ENCODE measurements at regions not wholly inside any gene's neighbourhood (a gene's known extent, or its start where the extent isn't known, plus 50 kb on each side); places are given as distances from the start of the nearest gene placed in this dataset.

DNA sequence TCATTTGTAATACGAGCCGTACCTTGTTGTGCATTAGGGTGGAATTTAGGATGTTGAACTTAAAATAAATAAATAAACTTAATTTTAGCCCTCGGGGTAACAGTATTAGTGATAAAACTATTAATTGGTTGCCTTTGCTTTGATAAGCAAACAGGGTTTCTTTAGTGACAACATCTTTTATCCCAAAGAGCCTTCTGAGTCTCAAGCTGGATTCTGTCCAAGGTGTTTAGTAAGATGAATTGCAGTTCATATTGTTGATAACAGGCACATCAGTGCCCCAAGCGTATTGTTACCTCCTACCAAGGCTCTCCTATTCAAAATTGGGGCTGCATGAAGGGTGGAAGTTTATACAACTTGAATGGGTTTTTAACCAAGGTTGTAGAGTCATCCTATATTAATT, 144.4 kb upstream of the CELF2 start:
- Histone ChIP-seq H3K36me3 (ENCODE audit: insufficient read depth, low read length) (no peaks in the 10 kb centered on the region), H2AFZ (ENCODE audit: low read length) (no peak overlapping the region), H3K4me1 (ENCODE audit: low read length) (peaks cover 4% of the 10 kb centered on the region; the same call in 1 of the 2 replicates), H3K27ac (ENCODE audit: low read length) (no peak overlapping the region), H3K9me2 (replicated peaks; ENCODE audit: insufficient read depth, low read length) (no peaks in the 10 kb centered on the region), H3K27me3 (ENCODE audit: low read length) (no peaks in the 10 kb centered on the region), H3K9ac (ENCODE audit: low read length) (no peak overlapping the region), H3K4me3 (ENCODE audit: low read length) (no peak overlapping the region), H3K9me3 (ENCODE audit: low read length) (no peaks in the 10 kb centered on the region), H3K79me2 (ENCODE audit: low read length) (no peaks in the 10 kb centered on the region), H3K4me2 (ENCODE audit: low read depth, low read length, poor library complexity, severe bottlenecking) (no peak overlapping the region), H4K20me1 (ENCODE audit: insufficient read depth, low read depth, low read length) (no peaks in the 10 kb centered on the region)
- no peak for DNase-seq

DNA sequence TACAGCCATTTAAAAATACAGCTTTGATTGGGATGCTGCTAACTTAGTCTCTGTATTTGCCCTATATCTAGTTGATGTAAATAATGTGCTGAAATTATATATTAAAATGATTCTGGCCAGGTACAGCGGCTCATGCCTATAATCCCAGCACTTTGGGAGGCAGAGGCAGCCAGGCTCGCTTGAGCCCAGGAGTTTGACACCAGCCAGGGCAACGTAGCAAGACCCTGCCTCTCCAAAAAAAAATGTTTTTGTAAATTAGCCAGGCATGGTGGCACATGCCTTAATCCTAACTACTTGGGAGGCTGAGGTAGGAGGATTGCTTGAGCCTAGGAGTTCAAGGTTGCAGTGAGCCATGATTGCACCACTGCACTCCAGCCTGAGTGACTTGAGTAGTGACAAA, 143.8 kb upstream of the CELF2 start:
- Histone ChIP-seq H3K9me3 (ENCODE audit: low read length) (no peaks in the 10 kb centered on the region), H3K27ac (ENCODE audit: low read length) (no peak overlapping the region), H3K9me2 (replicated peaks; ENCODE audit: insufficient read depth, low read length) (no peaks in the 10 kb centered on the region), H3K4me1 (ENCODE audit: low read length) (peaks cover 4% of the 10 kb centered on the region; the same call in 1 of the 2 replicates), H3K27me3 (ENCODE audit: low read length) (no peaks in the 10 kb centered on the region), H3K79me2 (ENCODE audit: low read length) (no peaks in the 10 kb centered on the region), H4K20me1 (ENCODE audit: insufficient read depth, low read depth, low read length) (no peaks in the 10 kb centered on the region), H3K36me3 (ENCODE audit: insufficient read depth, low read length) (no peaks in the 10 kb centered on the region), H3K4me2 (ENCODE audit: low read depth, low read length, poor library complexity, severe bottlenecking) (no peak overlapping the region), H3K9ac (ENCODE audit: low read length) (no peak overlapping the region), H2AFZ (ENCODE audit: low read length) (no peak overlapping the region), H3K4me3 (ENCODE audit: low read length) (no peak overlapping the region)
- DNase-seq, result no peak

DNA sequence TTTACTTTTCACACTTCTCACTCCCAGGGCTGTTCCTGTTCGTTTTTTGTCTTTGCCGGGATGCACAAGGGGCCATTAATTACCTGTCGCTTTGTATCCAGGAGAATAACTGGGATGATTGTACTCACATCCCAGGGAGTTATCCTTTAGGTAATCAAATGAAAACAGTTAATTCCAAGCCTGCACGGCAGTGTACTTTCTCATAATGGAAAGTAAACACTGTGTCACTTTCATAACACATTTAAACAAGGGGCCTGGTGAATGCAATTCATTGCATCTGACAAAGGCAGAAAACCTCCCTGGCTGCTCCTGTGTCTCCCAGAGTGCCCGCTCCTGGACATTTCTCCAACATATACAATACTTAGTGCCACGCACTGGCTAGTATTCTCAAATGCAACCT, 138.7 kb upstream of the CELF2 start:
- no peaks in the 10 kb centered on the region for H3K27me3 ChIP-seq (ENCODE audit: low read length)
- no peak overlapping the region for H2AFZ ChIP-seq (ENCODE audit: low read length)
- no peaks in the 10 kb centered on the region for H4K20me1 ChIP-seq (ENCODE audit: insufficient read depth, low read depth, low read length)
- no peak overlapping the region for H3K27ac ChIP-seq (ENCODE audit: low read length)
- no peak overlapping the region for H3K4me2 ChIP-seq (ENCODE audit: low read depth, low read length, poor library complexity, severe bottlenecking)
- H3K4me3 ChIP-seq (ENCODE audit: low read length), result no peak overlapping the region
- no peaks in the 10 kb centered on the region for H3K9me2 ChIP-seq (replicated peaks; ENCODE audit: insufficient read depth, low read length)
- DNase-seq, result no peak
- H3K9ac ChIP-seq (ENCODE audit: low read length), result no peak overlapping the region
- H3K9me3 ChIP-seq (ENCODE audit: low read length), result peaks cover 1% of the 10 kb centered on the region
- no peaks in the 10 kb centered on the region for H3K4me1 ChIP-seq (ENCODE audit: low read length)
- H3K36me3 ChIP-seq (ENCODE audit: insufficient read depth, low read length), result no peaks in the 10 kb centered on the region
- H3K79me2 ChIP-seq (ENCODE audit: low read length), result no peaks in the 10 kb centered on the region

DNA sequence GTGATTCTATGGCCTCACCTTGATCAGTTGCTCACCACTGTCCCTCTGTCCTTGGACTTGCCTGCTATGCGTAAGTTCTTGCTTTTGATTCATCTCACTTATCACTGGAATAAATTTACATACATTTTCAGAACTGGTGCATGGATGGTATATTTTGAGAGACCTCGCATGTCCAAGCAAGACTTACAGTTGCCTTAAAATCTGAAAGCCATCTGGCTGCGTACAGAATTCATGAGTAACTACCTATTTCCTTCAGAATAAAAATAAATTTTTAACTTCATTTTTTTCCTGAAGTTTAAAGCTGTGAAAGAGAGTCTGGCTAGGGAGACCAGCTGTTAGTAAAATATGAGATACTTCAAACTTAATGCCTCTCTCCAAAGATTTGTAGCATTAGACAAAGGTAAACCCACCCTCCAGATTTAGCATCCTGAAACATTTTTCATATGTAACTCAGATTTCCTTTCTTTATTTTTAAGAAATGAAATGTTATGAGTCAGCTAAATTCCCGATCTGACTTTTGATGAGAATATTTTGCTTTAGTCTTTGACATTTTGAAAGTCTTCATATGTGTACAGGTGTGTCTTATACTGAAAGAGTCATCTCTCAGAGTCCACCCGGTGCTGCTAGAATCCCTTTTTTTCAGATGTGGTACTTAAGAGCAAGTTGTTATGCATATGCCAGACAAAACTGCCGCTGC, 136.4 kb upstream of the CELF2 start:
- H3K36me3 ChIP-seq (ENCODE audit: insufficient read depth, low read length), result no peaks in the 10 kb centered on the region
- no peaks in the 10 kb centered on the region for H3K9me2 ChIP-seq (replicated peaks; ENCODE audit: insufficient read depth, low read length)
- no peak overlapping the region for H3K27ac ChIP-seq (ENCODE audit: low read length)
- H3K4me2 ChIP-seq (ENCODE audit: low read depth, low read length, poor library complexity, severe bottlenecking), result no peak overlapping the region
- DNase-seq, result no peak
- no peaks in the 10 kb centered on the region; the same call in 1 of the 2 replicates for H3K27me3 ChIP-seq (ENCODE audit: low read length)
- no peaks in the 10 kb centered on the region for H3K4me1 ChIP-seq (ENCODE audit: low read length)
- H3K9ac ChIP-seq (ENCODE audit: low read length), result no peak overlapping the region
- H4K20me1 ChIP-seq (ENCODE audit: insufficient read depth, low read depth, low read length), result no peaks in the 10 kb centered on the region
- H2AFZ ChIP-seq (ENCODE audit: low read length), result no peak overlapping the region
- H3K9me3 ChIP-seq (ENCODE audit: low read length), result peaks cover 8% of the 10 kb centered on the region
- no peaks in the 10 kb centered on the region for H3K79me2 ChIP-seq (ENCODE audit: low read length)
- H3K4me3 ChIP-seq (ENCODE audit: low read length), result no peak overlapping the region

DNA sequence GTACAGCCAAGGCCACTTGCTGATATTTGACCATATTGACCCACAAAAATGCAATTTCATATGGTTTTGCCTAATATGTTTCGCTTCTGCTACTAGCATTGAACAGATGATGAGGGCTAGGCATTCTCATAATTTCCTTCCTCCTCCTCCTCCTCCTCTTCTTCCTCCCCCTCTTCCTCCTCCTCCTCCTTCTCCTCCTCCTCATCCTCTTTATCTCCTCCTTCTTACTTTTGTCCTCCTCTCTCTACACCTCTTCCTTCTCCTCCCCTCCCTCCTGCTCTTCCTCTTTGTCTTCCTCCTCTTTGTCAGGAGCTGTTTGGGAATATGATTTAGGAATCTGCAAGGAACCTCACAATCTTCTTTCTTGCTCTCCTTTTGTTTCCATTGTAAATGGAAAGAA, 133.9 kb upstream of the CELF2 start:
- H4K20me1 ChIP-seq (ENCODE audit: insufficient read depth, low read depth, low read length), result no peaks in the 10 kb centered on the region
- H3K27me3 ChIP-seq (ENCODE audit: low read length), result no peaks in the 10 kb centered on the region; the same call in 1 of the 2 replicates
- H3K4me1 ChIP-seq (ENCODE audit: low read length), result 0 out of 2 replicates have a peak, but pooled peaks cover under 1% of the 10 kb centered on the region
- no peaks in the 10 kb centered on the region for H3K36me3 ChIP-seq (ENCODE audit: insufficient read depth, low read length)
- DNase-seq, result no peak
- H3K79me2 ChIP-seq (ENCODE audit: low read length), result no peaks in the 10 kb centered on the region
- no peak overlapping the region for H2AFZ ChIP-seq (ENCODE audit: low read length)
- H3K9me3 ChIP-seq (ENCODE audit: low read length), result peaks cover 8% of the 10 kb centered on the region
- H3K4me3 ChIP-seq (ENCODE audit: low read length), result no peak overlapping the region
- no peak overlapping the region for H3K4me2 ChIP-seq (ENCODE audit: low read depth, low read length, poor library complexity, severe bottlenecking)
- no peak overlapping the region for H3K9ac ChIP-seq (ENCODE audit: low read length)
- no peak overlapping the region for H3K27ac ChIP-seq (ENCODE audit: low read length)
- no peaks in the 10 kb centered on the region for H3K9me2 ChIP-seq (replicated peaks; ENCODE audit: insufficient read depth, low read length)

DNA sequence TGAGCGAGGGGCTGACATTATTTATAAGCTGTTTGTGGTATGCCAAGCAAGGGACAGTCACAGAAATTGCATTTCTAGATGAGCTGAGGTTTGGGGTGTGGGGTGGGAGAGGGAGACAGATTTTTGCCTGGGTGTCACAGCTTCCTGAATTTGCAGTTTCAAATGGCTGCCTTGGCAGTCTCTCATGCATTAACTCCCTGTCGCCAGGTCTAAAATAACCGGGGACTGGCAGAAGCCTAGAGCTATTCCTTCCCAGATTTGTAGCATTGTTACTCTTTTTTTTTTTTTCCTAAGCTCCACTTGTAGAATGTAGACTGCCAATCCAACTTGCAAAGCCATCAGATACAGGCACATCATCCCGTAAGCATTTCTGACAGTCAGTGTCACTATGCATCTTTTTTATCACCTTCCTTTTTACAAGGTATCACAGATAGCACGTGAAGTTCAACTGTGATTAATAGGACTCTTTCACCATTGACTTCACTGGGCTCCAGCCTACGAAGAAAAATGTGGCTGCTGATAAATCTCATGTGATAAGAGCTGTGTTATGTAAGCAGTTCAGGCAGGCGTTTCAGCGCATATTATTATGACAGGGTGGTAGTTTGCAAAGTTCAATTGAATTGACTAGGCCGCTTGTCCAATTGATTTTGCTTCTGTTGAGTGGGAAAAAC, 130.7 kb upstream of the CELF2 start:
- H3K4me2 ChIP-seq (ENCODE audit: low read depth, low read length, poor library complexity, severe bottlenecking), result no peak overlapping the region
- no peak overlapping the region for H3K27ac ChIP-seq (ENCODE audit: low read length)
- H3K9me3 ChIP-seq (ENCODE audit: low read length), result peaks cover 8% of the 10 kb centered on the region
- H2AFZ ChIP-seq (ENCODE audit: low read length), result no peak overlapping the region
- no peaks in the 10 kb centered on the region for H3K9me2 ChIP-seq (replicated peaks; ENCODE audit: insufficient read depth, low read length)
- no peaks in the 10 kb centered on the region for H3K79me2 ChIP-seq (ENCODE audit: low read length)
- H4K20me1 ChIP-seq (ENCODE audit: insufficient read depth, low read depth, low read length), result no peaks in the 10 kb centered on the region
- no peak overlapping the region for H3K4me3 ChIP-seq (ENCODE audit: low read length)
- H3K36me3 ChIP-seq (ENCODE audit: insufficient read depth, low read length), result no peaks in the 10 kb centered on the region
- no peaks in the 10 kb centered on the region; the same call in 1 of the 2 replicates for H3K27me3 ChIP-seq (ENCODE audit: low read length)
- 0 out of 2 replicates have a peak, but pooled peaks cover 6% of the 10 kb centered on the region for H3K4me1 ChIP-seq (ENCODE audit: low read length)
- DNase-seq, result no peak
- no peak overlapping the region for H3K9ac ChIP-seq (ENCODE audit: low read length)

DNA sequence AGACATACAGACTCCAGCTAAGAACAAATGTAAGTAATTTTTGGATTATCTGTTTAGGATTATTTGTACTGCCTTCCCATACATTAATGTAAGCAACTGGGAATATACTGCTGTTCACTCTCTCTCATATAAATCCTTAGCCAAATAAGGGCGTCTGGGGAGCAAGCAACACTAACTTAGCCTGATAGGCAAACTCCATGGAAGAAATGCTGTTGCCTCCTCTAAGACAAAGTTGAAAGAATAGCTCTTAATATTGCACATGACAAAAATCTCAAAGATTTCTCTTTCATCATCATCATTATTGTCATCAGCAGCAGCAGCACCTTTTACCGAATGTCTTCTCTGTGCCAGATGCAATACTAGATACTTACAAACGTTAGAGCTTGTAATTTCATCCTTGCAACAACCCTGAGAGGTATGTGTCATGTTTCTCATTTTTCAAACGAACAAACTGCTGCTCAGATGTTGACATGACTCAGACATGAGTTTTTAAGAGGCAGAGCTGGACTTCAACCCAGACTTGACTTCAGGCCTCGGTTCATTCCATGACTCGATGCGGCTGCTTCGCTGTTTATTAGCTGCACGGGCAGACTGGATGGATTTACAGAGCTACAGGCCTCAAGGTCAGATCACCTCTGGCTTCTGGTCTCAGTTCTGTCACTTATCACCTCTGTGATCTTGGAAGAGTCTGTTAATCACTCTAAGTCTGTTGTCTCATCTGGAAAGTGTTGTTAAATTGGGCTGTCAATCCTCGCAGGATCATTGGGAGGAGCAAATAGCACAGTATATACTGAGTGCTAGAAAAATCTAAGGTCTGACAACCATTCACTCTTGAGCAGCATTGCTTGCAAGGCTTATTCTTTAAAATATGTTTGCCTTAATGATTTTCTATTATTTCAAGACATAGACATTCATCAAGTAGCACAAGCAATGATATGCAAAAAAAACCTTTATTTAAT, 126.3 kb upstream of the CELF2 start:
- 0 out of 2 replicates have a peak, but pooled peaks cover 6% of the 10 kb centered on the region for H3K4me1 ChIP-seq (ENCODE audit: low read length)
- no peaks in the 10 kb centered on the region for H3K79me2 ChIP-seq (ENCODE audit: low read length)
- no peaks in the 10 kb centered on the region for H3K9me2 ChIP-seq (replicated peaks; ENCODE audit: insufficient read depth, low read length)
- H3K9me3 ChIP-seq (ENCODE audit: low read length), result no peaks in the 10 kb centered on the region
- no peak overlapping the region for H2AFZ ChIP-seq (ENCODE audit: low read length)
- no peak overlapping the region for H3K4me3 ChIP-seq (ENCODE audit: low read length)
- DNase-seq, result no peak
- H3K9ac ChIP-seq (ENCODE audit: low read length), result no peak overlapping the region
- no peak overlapping the region for H3K27ac ChIP-seq (ENCODE audit: low read length)
- H3K36me3 ChIP-seq (ENCODE audit: insufficient read depth, low read length), result no peaks in the 10 kb centered on the region
- H4K20me1 ChIP-seq (ENCODE audit: insufficient read depth, low read depth, low read length), result no peaks in the 10 kb centered on the region
- H3K27me3 ChIP-seq (ENCODE audit: low read length), result no peaks in the 10 kb centered on the region
- no peak overlapping the region for H3K4me2 ChIP-seq (ENCODE audit: low read depth, low read length, poor library complexity, severe bottlenecking)

All from Karpas-422 (cell line).